ENCODE measurements at regions not wholly inside any gene's neighbourhood (a gene's known extent, or its start where the extent isn't known, plus 50 kb on each side); places are given as distances from the start of the nearest gene placed in this dataset.

DNA sequence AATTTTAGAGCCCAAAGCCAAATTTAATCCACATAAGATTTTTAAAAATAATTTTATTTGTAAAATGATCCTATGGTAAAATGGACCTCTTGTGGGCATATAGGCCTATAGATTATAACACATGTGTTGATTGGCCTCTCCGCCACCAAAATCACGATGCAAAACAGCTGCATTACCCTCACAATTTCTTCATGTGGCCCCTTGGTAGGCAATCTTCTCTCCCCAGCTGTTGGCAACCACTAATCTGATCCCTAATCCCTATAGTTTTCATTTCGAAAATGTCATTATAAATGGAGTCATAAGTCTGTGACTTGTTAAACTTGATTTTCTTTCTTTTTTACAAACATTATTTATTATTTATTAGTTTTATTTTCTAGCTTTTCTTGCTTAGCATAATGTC, 263.9 kb upstream of the SULF2 start:
- TF ChIP-seq, protein P1, sequence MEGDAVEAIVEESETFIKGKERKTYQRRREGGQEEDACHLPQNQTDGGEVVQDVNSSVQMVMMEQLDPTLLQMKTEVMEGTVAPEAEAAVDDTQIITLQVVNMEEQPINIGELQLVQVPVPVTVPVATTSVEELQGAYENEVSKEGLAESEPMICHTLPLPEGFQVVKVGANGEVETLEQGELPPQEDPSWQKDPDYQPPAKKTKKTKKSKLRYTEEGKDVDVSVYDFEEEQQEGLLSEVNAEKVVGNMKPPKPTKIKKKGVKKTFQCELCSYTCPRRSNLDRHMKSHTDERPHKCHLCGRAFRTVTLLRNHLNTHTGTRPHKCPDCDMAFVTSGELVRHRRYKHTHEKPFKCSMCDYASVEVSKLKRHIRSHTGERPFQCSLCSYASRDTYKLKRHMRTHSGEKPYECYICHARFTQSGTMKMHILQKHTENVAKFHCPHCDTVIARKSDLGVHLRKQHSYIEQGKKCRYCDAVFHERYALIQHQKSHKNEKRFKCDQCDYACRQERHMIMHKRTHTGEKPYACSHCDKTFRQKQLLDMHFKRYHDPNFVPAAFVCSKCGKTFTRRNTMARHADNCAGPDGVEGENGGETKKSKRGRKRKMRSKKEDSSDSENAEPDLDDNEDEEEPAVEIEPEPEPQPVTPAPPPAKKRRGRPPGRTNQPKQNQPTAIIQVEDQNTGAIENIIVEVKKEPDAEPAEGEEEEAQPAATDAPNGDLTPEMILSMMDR (IDR thresholded peaks at IDR 0.05) = no peak
- no peak for TF ChIP-seq POLR2A (IDR thresholded peaks at IDR 0.05)

All from body of pancreas (tissue), 4 donors.